Kidney (tissue), 13 donors: ENCODE measurements at regions not wholly inside any gene's neighbourhood (a gene's known extent, or its start where the extent isn't known, plus 50 kb on each side); places are given as distances from the start of the nearest gene placed in this dataset.
"Not testable (repeated sequence)": the region's sequence is repeated elsewhere in the genome, so short reads cannot be mapped to it uniquely, and the experiment has no call there.

Experiments
- DNase-seq, 5 donors: peaks; one replicate each; pipeline ENCODE4 v3.0.0-alpha.2; 2013 to 2020
- FAIRE-seq: peaks from 2 replicates; lab custom pipeline; 2012; peaks lifted over from hg19 to GRCh38; lab: Jason Lieb, UNC
- H3K27ac ChIP-seq, 2 donors: one replicate each; pipeline ENCODE4 v1.7.0; 2013; ENCODE audit warnings: low read depth in 2 of 2, low read length in 2 of 2, inconsistent platforms in 1 of 2
- H3K27me3 ChIP-seq: one replicate; pipeline ENCODE4 v1.7.1; 2013; ENCODE audit warnings: low read length, inconsistent platforms; ENCODE audit not compliant: control insufficient read depth, insufficient read depth
- H3K36me3 ChIP-seq, 3 donors: one replicate each; pipeline versions ENCODE4 v1.7.0 to v1.7.1; 2013; ENCODE audit warnings: low read length in 3 of 3, control low read depth in 1 of 3, inconsistent platforms in 1 of 3; ENCODE audit not compliant: insufficient read depth in 3 of 3, control insufficient read depth in 2 of 3
- H3K4me1 ChIP-seq, 3 donors: one replicate each; pipeline versions ENCODE4 v1.7.0 to v1.7.1; 2013; ENCODE audit warnings: low read length in 3 of 3, inconsistent platforms in 1 of 3, low read depth in 1 of 3; ENCODE audit not compliant: control insufficient read depth in 2 of 3, insufficient read depth in 2 of 3
- H3K4me3 ChIP-seq, 3 donors: one replicate each; pipeline versions ENCODE4 v1.7.0 to v1.8.1; 2013; ENCODE audit warnings: low read length in 3 of 3, control low read depth in 1 of 3, inconsistent platforms in 1 of 3
- H3K9ac ChIP-seq, 3 donors: one replicate each; pipeline versions ENCODE4 v1.7.0 to v1.7.1; 2013; ENCODE audit warnings: low read length in 3 of 3, control low read depth in 1 of 3, inconsistent platforms in 1 of 3
- H3K9me3 ChIP-seq, 3 donors: one replicate each; pipeline versions ENCODE4 v1.7.0 to v1.7.1; 2013; ENCODE audit warnings: low read length in 3 of 3, control low read depth in 1 of 3, inconsistent platforms in 1 of 3; ENCODE audit not compliant: control insufficient read depth in 2 of 3, insufficient read depth in 1 of 3
- intact Hi-C: fragments of 100-400 bp; cut with DNase I; formaldehyde crosslinking; loops from one replicate; pipeline ENCODE4 v1.11.1; 2022
- TF ChIP-seq, protein P1 (sequence below): IDR thresholded peaks from 3 replicates; pipeline ENCODE4 v1.5.1; 2012; ENCODE audit warnings: mild to moderate bottlenecking, moderate library complexity, borderline replicate concordance; ENCODE audit not compliant: insufficient read depth; ENCODE audit errors: extremely low read depth
- donor health status: control.
- donor health status: control.
- donor health status: control.
- donor health status: control.
- donor health status: control.
- donor health status: DM: yes; HTN: yes; CAD: no.
- donor health status: Normal renal cell carcinoma (clear cell type).

DNA sequence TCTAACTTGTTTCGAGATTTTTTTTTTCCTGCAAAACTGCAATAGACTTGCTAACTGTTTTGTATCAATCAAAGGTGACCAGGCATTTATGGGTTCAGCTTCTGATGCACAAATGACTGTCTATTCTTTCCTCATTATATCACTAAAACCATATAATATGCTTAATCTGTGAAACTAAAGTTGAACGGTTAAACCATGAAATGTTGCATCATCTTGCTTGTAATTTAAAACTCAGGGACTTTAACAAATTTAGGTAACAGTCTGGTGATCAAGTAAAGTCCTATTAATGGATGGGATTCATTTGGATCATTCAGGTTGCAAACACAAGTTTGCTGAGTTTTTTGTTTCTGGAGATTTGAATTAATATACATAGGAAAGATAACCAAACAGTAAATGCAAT, 232.0 kb upstream of the LUZP2 start:
- DNase-seq, result no peak
- TF ChIP-seq, protein P1, sequence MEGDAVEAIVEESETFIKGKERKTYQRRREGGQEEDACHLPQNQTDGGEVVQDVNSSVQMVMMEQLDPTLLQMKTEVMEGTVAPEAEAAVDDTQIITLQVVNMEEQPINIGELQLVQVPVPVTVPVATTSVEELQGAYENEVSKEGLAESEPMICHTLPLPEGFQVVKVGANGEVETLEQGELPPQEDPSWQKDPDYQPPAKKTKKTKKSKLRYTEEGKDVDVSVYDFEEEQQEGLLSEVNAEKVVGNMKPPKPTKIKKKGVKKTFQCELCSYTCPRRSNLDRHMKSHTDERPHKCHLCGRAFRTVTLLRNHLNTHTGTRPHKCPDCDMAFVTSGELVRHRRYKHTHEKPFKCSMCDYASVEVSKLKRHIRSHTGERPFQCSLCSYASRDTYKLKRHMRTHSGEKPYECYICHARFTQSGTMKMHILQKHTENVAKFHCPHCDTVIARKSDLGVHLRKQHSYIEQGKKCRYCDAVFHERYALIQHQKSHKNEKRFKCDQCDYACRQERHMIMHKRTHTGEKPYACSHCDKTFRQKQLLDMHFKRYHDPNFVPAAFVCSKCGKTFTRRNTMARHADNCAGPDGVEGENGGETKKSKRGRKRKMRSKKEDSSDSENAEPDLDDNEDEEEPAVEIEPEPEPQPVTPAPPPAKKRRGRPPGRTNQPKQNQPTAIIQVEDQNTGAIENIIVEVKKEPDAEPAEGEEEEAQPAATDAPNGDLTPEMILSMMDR, result no peak
- Histone ChIP-seq H3K27ac (no peak overlapping the region), H3K36me3 (no peaks in the 10 kb centered on the region), H3K4me1 (no peaks in the 10 kb centered on the region), H3K4me3 (no peak overlapping the region), H3K9me3 (no peaks in the 10 kb centered on the region), H3K27me3 (no peaks in the 10 kb centered on the region), H3K9ac (no peak overlapping the region)
- FAIRE-seq, result no peak
- intact Hi-C loops, result no loop called here

DNA sequence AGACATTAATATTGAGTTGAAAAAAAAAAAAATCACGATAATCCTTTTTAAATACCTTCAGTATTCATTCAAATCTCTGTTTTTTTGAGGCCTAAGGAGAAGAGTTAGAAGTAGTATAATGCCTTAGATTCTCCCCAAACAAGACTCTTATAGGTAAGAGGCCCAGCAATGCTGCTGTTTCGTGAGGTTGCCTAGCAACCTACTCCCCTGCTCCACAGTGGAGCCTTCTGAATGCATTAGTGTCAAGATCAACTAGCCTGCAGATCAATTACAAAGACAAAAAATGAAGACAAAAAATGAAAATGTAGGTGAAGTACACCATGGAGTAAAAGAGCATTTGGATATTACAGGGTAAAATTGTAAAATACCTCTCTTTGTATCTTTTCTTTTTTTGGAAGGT, 229.8 kb upstream of the LUZP2 start:
- Histone ChIP-seq H3K4me1 (no peaks in the 10 kb centered on the region), H3K27ac (no peak overlapping the region), H3K9ac (no peak overlapping the region), H3K4me3 (no peak overlapping the region), H3K9me3 (no peaks in the 10 kb centered on the region), H3K27me3 (no peaks in the 10 kb centered on the region), H3K36me3 (no peaks in the 10 kb centered on the region)
- FAIRE-seq (no peak), DNase-seq (peak in 1 of 5 donors; percentile 18)
- TF ChIP-seq, protein P1, result no peak
- intact Hi-C loops, result no loop called here

DNA sequence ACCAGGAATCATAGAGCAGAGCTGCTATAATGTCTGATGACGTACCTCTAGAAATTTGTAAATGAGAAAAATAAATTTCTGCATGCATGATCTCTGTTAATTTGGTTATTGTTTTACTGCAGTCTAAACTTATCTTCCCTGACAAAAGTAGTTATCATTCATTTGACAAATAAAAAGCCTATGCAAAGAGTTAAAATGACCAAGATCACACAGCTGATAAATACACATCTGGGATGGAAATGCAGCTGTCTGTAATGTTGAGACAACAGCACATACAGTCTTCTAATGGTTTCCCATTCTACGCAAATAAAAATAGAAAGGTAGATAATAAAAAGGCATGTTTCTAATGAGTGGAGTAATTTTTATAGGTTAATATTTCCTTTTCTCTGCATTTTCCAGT, 225.1 kb upstream of the LUZP2 start:
- intact Hi-C loops, result no loop called here
- Histone ChIP-seq H3K9ac (no peak overlapping the region), H3K27me3 (no peaks in the 10 kb centered on the region), H3K4me3 (no peak overlapping the region), H3K27ac (no peak overlapping the region), H3K36me3 (no peaks in the 10 kb centered on the region), H3K9me3 (no peaks in the 10 kb centered on the region), H3K4me1 (no peaks in the 10 kb centered on the region)
- no peak for FAIRE-seq
- TF ChIP-seq, protein P1, result no peak
- DNase-seq, result no peak

DNA sequence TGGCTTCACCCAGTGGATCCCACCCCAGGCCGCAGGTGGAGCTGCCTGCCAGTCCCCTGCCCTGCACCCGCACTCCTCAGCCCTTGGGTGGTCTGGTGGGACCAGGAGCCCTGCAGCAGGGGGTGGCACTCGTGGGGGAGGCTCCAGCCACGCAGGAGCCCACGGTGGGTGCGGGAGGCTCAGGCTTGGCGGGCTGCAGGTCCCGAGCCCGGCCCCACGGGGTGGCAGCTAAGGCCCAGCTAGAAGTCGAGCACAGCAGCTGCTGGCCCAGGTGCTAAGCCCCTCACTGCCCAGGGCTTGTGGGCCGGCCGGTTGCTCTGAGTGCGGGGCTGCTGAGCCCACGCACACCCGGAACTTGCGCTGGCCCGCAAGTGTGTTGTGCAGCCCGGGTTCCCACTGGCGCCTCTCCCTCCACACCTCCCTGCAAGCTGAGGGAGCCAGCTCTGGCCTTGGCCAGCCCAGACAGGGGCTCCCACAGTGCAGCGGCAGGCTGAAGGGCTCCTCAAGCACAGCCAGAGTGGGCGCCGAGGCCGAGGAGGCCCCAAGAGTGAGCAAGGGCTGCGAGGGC, 222.6 kb upstream of the LUZP2 start:
- H3K9ac ChIP-seq, H3K27ac ChIP-seq, H3K9me3 ChIP-seq, H3K4me3 ChIP-seq, H3K27me3 ChIP-seq, intact Hi-C loops, H3K36me3 ChIP-seq, H3K4me1 ChIP-seq, FAIRE-seq: not testable (repeated sequence)
- DNase-seq, result peak in 1 of 5 donors; percentile 59
